CD4-positive, alpha-beta T cell treated with Interleukin-6 for 4 hours (primary cell): ENCODE measurements at regions not wholly inside any gene's neighbourhood (a gene's known extent, or its start where the extent isn't known, plus 50 kb on each side); places are given as distances from the start of the nearest gene placed in this dataset.
"Not testable (repeated sequence)": the region's sequence is repeated elsewhere in the genome, so short reads cannot be mapped to it uniquely, and the experiment has no call there.

Experiments
- DNase-seq: peaks from one replicate; pipeline ENCODE4 v3.0.0-alpha.2; 2020; ENCODE audit warnings: mixed read lengths

DNA sequence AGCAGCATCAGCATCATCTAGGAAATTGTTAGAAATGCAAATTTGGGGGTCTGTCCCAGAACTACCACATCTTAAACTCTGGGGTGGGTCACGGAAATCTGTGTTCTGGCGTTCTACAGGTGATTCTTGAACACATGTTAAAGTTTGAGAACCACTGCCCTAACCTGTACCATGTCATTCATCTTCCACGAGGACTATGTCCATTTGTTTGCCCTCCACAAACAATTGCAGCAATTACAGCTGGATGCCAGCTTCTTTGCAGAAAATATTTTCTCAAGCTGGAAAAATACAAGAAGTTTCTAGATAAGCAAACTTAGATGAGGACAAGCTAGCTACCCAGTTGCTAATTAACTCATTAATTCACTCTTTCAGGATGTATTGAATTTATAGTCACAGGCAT, 54.1 kb downstream of the MAFB start:
- no peak for DNase-seq

DNA sequence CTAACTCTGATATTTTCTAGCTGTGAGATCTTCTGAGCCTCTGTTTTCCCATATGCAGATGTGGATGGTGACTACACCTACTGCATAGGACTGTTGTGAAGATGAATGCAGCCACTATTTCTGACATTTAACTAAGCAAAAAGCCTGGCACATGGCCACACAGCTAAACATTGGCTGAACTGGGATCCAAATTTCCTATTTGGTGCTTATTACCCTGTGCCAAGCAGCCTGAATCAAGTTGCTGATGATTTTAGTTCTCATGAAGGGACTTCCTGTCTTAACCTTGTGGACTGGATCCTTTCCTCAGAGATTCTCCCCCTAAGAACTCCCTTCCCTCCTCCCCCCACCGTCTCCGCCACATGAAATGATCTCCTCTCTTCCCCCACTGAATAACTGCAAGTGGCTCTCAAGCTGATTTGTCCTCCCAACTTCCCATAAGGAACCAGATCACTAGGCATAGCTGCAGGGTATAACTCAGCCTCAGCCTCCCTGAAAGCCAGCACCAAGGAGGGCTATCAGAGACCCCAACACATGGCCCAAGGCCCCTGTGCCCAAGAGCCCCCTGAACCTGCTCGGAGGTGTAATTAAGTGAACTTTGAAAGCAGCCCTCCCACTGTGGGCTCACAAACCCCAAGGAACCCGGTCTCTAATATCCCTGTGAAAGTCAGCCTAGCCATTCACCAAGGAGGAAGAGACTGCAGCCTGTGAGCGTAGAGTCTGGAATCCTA, 55.7 kb downstream of the MAFB start:
- no peak for DNase-seq

DNA sequence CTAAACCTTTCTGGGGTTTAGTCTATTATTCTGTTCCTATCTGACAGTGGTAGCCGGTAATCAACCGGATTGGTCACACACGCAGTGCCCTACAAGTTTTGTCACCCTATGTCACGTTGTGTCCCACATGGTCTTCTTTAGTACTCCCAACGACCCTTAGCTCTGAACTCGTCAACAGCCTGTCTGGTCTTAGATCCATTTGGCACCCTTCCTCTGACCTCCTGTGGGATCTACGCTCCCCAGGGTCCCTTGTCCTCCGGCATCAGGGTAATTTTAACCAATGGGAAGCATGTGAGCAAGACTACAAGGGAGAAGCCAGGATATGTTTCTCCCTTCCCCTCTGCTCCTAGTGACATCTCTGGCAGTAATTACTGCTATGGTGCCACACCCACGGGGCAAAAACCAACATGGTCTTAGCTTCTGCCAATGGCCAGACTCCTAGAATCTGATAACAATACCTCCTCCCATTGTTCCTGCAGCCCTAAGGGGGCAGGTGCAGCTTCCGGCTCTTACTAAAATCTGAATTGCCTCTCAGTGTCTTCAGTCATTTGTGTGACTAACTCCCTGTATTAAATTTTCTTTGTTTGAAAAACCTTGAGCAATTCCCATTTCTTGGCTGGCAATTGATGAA, 56.6 kb downstream of the MAFB start:
- no peak for DNase-seq

DNA sequence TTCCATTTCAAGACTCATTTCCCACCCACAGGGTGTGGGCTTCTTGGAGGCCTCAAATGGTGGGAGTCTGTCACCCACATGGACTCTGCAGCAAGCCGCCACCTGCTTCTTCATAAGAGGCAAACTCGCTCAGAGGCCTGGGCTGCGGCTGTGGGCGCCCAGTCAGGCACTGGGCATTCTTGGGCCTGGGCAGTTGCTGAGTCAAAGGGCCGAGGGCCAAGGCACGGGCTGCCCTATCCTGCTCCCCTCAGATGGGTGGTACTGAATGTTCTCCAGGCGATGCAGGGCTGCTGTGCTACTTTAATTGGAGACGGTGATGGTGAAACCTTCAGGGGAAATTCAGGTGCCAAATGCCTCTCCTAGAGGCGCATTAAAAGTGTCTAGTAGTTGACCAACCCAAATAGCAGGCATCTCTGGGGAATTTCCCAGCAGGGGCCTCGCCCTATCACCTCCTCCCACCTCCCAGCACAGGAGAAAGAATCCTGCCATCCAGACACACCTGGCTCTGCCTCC, 57.9 kb downstream of the MAFB start:
- DNase-seq, result no peak

DNA sequence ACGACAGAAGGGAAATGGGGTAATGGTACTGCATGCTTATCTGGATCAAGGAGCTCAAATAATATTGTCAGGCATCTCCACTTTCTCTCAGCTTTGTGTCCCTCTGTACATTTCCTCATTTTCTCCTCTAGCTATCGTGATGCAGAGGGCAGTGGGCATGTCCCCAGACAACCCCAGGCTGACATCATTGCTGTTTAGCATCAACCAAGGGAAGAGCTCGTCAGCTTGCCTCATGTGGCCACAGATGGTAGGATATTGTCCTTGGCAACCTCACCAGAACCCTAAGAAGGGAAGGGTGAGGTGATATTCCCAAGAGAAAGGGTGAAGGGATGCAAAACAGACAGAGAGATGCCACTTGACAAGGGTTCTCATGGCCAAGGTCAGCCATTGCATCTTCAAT, 58.3 kb downstream of the MAFB start:
- DNase-seq, result no peak

DNA sequence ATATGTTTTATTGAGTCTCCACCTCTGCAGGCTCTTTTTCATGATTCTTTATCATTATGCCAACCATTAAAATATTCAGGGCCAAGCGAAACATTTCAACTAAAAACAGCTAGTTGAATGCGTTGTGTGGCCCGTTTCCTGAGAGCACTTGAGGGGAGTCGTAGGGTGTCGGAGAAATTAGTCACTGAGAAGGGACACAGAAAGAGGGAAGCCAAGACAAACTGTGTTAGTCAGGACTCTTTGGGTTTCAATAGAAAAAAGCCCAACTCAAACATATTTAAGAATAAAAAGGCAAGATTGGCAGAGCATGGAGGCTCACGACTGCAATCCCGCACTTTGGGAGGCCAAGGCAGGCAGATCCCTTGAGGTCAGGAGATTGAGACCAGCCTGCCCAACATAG, 58.9 kb downstream of the MAFB start:
- no peak for DNase-seq

DNA sequence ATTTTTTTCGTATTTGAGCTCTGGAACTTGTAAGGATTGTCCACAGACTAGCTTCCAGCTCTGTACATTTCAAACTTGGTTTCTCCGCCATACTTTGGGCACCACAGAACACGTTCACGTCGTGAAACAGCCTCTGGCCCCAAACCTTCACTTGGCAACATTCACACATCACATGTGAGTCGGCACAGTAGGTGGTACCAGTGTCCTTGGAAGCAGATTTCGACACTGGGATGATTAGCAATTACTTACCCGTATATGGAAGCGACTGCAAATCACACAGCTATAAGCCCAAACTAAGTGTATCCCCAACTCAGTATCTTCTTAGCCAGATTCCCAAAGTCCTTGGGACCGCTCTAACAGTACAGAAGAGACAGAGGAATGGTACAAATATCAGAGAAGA, 60.2 kb downstream of the MAFB start:
- DNase-seq, result no peak

DNA sequence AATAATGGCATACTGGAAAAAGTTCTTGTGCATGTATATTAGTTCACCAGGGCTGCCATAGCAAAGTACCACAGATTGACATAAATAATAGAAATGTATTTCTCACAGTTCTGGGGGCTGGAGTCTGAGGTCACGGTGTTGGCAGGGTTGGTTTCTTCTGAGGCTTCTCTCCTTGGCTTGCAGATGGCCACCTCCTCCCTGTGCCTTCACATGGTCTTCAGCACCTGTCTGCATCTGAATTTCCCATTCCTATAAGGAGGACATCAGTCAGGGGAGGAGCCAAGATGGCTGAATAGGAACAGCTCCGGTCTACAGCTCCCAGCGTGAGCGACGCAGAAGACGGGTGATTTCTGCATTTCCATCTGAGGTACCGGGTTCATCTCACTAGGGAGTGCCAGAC, 70.0 kb downstream of the MAFB start:
- DNase-seq, result not testable (repeated sequence)

DNA sequence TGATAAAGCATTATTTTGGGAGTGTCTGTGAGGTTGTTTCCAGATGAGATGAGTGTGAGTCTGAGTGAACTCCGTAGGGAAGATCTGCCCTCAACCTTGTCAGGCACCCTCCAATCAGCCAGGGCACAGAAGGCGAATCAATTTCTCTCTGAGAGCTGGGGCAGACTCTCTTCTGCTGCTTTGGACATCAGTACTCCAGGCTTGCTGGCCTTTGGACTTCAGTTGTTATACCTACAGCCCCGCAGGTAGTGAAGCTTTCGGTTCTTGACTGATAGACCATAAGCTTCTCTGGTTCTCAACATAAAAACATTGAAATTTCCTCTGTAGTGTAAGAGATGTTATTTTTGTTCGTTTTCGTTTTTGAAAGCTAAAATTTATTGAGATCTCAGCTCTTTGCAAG, 71.4 kb downstream of the MAFB start:
- DNase-seq, result no peak

DNA sequence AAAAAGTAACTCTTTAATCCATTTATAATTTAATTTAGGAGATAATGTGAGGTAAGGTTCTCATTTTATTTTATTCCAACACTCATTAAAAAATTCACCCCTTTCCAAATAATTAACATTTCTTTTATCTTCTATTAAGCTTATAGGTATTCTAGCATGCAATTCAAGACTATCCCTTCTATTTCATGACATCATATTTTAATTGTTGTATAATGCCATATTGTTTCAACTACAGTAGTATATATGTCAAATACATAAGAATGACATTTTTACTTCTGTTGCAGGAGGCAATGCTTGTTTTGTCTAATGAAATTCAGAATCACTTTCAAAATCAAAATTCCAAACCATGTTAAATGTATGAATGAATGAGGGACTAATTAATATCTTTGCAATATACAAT, 76.2 kb downstream of the MAFB start:
- no peak for DNase-seq

DNA sequence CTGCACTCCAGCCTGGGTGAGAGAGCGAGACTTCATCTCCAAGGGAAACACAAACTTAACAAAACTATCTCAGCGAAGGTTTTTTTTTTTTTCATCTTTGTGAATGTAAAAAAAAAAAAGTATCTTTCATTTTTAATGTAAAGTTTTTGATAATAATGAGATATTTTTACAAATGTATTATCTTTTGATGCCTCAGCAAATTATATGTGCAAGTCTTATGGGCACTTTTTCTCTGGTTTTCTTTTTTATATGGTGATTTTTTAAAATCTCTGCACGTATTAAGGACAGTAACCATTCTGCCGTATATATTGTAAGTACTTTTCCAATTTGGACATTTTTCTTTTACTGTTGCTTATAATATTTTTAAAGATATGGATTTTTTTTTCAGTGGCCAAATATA, 76.8 kb downstream of the MAFB start:
- DNase-seq, result no peak

DNA sequence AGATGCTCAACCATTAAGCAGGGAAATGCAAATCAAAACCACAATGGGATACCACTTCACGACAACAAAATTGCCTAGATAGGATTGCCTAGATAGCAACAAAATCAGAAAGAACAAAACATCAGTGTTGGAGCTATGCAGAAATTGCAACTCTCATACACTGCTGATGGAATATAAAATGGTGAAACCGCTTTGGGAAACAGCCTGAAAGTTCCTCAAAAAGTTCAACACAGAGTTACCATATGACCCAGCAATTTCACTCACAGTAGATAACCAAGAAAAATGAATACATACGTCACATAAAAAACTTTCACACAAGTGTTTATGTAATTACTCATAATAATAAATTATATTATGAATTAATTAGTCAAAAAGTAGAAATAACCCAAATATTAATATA, 78.3 kb downstream of the MAFB start:
- DNase-seq, result no peak

DNA sequence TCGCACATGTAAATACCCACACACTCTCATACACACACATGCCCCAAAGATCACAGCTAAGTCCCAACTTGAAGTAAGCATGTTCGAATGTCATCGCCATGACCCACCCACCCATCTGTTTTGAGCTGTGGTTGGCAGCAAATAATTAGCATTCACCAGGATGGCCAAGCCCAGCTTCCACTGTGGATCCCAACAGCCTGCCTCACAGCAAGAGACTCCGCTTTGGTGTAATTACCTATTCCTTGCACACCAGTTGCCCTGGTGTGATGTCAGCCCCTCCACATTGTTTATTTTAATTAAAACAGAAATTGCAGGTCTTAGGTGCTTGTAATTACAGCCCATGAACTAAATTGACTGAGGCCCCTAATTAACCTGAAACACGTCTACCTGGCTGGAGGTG, 81.1 kb downstream of the MAFB start:
- no peak for DNase-seq

DNA sequence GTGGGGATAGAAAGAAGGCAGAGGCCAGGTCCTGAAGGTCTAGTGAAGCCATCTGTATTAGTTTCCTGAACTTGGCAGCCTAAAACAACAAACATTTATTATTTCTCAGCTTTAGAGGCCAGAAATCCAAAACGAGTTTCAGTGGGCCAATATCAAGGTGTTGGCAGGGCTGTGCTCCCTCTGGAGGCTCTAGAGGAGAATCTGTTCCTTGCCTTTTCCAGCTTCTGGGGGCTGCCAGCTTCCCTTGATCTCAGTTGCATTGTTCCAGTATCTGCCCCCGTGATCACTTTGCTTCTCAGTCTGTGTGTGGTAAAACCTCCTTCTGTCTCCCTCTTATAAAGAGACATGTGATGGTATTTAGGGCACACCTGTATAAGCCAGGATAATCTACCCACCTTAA, 82.4 kb downstream of the MAFB start:
- DNase-seq, result no peak

DNA sequence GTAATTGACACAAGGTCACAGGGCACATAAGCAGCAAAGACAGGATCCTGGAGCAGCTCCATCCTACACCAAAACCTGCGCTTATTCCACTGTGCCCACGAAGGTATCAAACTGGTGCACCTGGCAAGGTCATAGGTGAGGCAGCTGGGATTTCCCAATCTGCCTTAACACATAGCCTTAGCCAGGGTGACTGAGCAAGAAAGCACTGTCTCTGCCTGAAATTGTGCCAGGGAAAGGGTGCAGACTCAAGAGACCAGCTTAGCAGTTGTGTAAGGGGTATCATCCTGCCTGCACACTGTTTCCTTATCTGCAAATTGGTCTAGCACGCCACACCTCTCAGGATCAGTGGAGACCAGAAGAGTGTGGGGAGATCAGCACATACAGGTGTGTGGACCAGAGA, 82.8 kb downstream of the MAFB start:
- no peak for DNase-seq

DNA sequence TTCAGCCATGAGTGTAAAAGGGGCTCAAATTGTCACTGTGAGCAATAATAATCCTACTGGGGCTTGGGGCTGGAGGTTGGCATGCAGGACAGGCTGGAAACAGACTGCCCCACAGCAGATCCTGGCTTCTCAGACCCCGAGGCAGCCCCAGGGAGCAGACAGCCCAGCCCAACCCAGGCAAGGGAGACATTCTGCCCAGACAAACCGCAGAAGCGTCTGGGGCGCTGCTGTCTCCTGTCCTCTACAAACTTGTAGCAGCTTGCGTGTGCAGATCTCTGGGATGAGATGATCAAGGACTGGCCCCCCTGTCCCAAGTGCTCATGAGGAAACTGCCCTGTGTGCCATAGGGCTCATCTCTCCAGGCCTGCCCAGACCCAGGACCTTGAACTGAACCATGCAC, 84.6 kb downstream of the MAFB start:
- no peak for DNase-seq

DNA sequence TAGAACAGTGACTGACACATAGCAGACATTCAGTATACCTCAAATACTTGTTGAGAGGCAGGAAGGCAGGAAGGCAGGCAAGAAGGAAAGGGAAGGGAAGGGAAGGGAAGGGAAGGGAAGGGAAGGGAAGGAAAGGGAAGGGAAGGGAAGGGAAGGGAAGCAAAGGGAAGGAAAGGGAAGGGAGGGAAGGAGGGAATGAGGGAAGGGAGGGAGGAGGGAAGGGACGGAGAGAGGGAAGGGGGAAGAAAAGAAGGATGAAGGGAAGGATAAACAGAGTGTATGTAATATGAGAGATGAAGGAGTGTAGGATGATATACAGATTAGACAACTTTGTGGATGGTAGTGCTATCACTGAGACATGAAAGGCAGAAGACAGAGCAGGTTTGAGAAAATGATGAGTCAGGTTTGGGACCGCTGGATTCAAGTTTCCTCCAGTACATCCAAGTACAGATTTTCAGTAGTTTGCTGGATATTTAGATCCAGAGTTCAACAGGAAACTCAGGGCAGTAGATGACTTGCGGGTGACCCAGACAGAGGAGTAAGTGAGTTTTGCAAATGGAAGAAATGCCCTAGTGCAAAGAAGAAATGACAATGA, 85.9 kb downstream of the MAFB start:
- DNase-seq, result no peak

DNA sequence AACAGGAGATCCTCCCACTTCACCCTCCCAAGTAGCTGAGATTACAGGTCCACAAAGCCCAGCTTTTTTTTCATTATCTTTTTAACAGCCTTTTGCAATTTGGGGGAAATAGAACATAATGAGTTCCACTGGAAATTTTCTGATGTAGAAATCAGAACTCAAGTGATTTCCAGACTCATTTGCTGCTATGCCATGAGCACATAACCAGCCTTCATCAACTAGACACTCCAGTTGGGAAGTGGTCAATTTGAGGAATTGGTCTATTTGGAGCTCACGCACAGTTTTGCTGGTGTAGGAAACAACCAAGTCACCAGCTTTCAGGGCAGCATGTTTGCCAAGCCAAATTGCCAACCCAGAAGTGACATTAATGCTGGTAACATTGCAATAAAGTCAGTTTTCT, 86.7 kb downstream of the MAFB start:
- no peak for DNase-seq

DNA sequence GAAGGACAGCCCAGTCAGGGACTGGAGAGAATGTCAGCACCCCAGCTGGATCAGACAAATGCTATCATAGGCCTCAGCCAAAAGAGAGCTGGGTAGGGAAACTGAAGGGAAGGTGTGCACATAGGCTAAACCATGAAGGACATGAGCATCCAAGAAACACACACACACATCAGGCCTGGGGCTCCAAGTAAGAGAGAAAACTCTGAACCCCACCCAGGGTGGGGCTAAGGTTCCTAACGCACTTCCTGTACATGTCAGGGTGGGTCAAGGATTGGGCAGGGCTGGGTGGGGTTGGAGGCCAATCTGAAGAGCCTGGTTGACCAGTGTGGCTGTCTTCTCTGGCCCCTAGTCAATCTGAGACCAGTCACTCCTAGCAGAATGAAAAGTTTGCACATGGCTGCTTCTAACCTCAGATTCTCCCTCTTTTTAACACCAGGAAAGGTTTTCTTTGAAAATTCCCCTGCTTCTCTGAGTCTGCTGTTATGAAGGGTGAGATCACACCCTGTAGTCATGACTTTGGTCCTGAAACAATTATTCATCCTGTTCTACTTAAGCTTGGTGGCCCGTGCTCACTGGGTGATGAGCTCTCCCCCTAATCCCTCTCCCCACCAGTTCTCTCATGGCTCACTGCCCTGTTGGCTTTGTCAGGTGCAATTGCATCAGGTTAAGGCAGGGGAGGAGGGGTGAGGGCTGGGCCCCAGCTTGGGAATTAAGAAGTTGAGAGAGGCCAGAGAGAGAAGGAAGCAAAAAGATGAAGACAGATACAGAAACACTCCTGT, 88.4 kb downstream of the MAFB start:
- no peak for DNase-seq

DNA sequence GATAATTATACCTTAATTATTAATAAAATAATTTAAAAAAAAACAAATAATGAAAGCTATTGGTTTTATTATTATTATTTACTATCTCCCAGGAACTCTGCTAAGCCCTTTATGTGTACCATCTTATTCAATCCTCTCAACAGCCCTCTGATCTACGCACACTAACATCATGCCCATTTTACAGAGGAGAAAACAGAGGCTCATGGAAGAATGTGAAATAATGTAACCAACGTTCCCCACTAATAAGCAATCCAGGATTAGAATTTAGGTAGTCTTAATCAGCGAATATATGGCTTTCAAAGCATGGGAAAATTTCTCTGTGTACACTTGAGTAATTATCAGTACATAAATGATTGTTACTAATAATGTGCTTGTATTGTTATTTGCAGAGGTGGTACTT, 89.0 kb downstream of the MAFB start:
- DNase-seq, result no peak

DNA sequence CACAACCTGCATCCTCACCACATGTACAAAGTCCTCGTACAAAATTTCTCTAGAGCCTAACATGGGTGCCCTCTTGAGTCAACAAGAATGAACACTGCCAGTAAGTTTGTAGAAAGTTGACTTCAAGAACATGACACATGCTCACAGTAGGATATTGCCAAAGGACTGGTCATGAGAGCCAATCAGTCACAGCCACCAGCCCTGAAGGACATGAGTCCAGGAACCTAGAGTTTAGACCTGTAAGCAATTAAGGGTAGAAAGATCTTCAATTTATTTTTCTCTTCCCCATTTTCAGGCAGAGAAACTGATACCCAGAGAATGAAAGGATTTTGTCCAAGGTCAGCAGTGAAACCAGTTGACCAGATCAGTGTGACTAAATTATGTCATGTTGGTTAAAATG, 96.1 kb downstream of the MAFB start:
- DNase-seq, result no peak

DNA sequence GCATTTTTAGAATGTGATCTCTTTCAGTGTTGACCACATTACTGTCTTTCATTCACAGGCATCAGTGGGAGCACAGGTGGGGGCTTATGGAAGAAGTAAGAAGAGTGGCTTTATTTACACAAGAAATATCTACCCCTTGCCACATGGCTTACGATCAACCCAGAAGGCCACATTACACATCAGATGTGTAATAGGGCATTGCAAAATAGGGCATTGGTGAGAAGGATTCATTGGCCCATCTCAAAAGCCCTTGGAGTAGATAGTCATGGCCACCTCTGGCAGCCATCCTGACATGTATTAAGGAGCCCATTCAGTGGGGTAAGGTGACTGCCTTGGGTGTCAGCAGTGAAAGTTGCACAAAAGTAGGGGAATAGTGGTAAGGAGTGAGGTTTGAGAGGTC, 97.5 kb downstream of the MAFB start:
- no peak for DNase-seq

DNA sequence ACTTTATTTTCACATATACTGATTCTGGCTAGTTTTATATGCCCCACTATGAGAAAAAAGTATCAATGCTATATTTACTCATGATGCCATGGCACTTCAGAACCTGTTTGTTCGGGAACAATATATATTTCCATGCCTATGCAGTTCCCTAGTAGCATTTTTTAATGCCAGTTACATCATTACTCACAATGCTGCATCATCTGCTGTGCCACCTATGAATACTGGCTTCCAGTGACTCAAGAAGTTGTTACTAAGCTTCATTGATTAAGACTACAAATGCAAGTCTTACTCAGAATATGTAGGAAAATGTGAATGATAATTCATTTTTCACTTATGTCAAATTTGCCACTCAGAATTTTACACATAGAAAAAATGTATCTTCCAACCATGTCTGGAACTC, 97.9 kb downstream of the MAFB start:
- DNase-seq, result no peak

DNA sequence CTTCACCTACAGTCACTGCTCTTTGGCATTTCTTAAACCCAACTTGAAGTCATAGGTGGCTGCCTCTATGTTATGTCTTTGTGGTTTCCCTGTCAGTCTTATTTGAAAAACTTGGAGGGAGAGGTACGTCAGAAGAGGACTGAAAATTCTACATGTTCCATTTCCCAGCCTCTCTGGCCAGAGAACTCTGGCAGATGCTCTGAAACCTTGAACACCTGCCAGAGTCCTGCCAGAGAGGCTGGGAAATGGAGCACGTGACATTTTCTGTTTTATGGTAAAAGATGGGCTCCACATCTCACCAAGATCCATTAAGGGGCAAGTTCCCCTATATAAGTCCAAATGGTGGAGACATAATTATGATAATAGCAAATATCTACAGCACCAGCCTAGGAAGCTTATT, 99.5 kb downstream of the MAFB start:
- no peak for DNase-seq
